ENCODE measurements at regions not wholly inside any gene's neighbourhood (a gene's known extent, or its start where the extent isn't known, plus 50 kb on each side); places are given as distances from the start of the nearest gene placed in this dataset.

GRCh38 chr16:52227851-52228250 lies 319.1 kb downstream of the TOX3 start:
- H3K36me3 Mint-ChIP-seq (ENCODE audit: low read depth): no peaks in the 10 kb centered on the region
- TF ChIP-seq, protein P1, sequence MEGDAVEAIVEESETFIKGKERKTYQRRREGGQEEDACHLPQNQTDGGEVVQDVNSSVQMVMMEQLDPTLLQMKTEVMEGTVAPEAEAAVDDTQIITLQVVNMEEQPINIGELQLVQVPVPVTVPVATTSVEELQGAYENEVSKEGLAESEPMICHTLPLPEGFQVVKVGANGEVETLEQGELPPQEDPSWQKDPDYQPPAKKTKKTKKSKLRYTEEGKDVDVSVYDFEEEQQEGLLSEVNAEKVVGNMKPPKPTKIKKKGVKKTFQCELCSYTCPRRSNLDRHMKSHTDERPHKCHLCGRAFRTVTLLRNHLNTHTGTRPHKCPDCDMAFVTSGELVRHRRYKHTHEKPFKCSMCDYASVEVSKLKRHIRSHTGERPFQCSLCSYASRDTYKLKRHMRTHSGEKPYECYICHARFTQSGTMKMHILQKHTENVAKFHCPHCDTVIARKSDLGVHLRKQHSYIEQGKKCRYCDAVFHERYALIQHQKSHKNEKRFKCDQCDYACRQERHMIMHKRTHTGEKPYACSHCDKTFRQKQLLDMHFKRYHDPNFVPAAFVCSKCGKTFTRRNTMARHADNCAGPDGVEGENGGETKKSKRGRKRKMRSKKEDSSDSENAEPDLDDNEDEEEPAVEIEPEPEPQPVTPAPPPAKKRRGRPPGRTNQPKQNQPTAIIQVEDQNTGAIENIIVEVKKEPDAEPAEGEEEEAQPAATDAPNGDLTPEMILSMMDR (IDR thresholded peaks at IDR 0.05): no peak
- H3K4me1 Mint-ChIP-seq: no peaks in the 10 kb centered on the region
- peaks cover 7% of the 10 kb centered on the region for H3K9me3 Mint-ChIP-seq
- no peak for DNase-seq
- no peak overlapping the region for H3K27ac Mint-ChIP-seq
- no peak overlapping the region for H3K4me3 Mint-ChIP-seq
- peaks cover 3% of the 10 kb centered on the region for H3K27me3 Mint-ChIP-seq (ENCODE audit: low read depth, poor library complexity)

DNA sequence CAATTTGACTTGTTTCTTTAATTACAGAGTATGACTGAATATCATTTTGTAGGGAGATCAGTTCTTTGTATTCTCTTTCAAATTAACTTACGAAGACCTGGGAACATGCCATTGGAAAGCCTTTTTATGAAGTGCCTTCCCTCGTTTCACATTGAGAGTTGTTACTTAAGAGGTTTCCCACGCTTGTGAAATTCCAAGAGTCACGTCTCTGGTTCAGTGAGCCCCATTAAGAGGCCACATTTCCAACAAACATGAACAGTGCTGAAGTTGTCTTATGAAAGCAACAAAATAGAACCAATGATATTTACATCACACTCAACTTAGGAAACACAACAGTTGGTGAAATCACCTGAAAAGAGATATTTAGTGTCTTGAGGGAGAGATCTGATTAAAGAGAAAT lies 334.1 kb downstream of the TOX3 start:
- no peaks in the 10 kb centered on the region for H3K4me1 Mint-ChIP-seq
- no peak overlapping the region for H3K27ac Mint-ChIP-seq
- no peak for DNase-seq
- H3K36me3 Mint-ChIP-seq (ENCODE audit: low read depth): no peaks in the 10 kb centered on the region
- no peak overlapping the region for H3K4me3 Mint-ChIP-seq
- TF ChIP-seq, protein P1 (IDR thresholded peaks at IDR 0.05): no peak
- no peaks in the 10 kb centered on the region for H3K9me3 Mint-ChIP-seq
- peaks cover 9% of the 10 kb centered on the region for H3K27me3 Mint-ChIP-seq (ENCODE audit: low read depth, poor library complexity)

GRCh38 chr16:52209227-52209626 lies 337.7 kb downstream of the TOX3 start:
- Mint-ChIP-seq H3K4me3 (no peak overlapping the region), H3K27me3 (ENCODE audit: low read depth, poor library complexity) (peaks cover 11% of the 10 kb centered on the region), H3K4me1 (no peaks in the 10 kb centered on the region), H3K9me3 (no peaks in the 10 kb centered on the region), H3K27ac (no peak overlapping the region), H3K36me3 (ENCODE audit: low read depth) (no peaks in the 10 kb centered on the region)
- TF ChIP-seq, protein P1 (IDR thresholded peaks at IDR 0.05): no peak
- DNase-seq: no peak

DNA sequence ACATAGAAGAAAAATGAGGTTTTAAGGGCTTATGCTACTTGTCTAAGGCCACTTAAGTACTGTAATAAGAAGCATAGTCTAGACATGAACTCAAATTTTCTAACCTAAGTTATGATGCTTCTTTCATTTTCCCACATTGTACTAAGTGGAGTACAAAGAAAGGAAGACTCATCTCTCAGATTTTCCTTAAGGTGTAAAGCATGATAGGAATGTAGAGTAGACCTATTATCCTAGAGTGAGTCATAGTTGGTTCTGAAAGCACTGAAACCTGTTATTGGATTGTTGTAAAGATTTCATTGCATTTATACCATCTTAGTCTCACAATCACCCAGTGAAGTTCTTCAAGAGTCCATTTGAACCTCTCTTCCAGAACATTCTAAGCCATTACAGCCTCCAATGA lies 343.8 kb downstream of the TOX3 start:
- TF ChIP-seq, protein P1 (IDR thresholded peaks at IDR 0.05): no peak
- Mint-ChIP-seq H3K4me1 (no peaks in the 10 kb centered on the region), H3K9me3 (no peaks in the 10 kb centered on the region), H3K27ac (no peak overlapping the region), H3K27me3 (ENCODE audit: low read depth, poor library complexity) (peaks cover 12% of the 10 kb centered on the region), H3K4me3 (no peak overlapping the region), H3K36me3 (ENCODE audit: low read depth) (no peaks in the 10 kb centered on the region)
- DNase-seq: no peak

GRCh38 chr16:52193441-52193840 lies 353.5 kb downstream of the TOX3 start:
- Mint-ChIP-seq H3K27ac (no peak overlapping the region), H3K36me3 (ENCODE audit: low read depth) (no peaks in the 10 kb centered on the region), H3K4me3 (no peak overlapping the region), H3K27me3 (ENCODE audit: low read depth, poor library complexity) (peaks cover 13% of the 10 kb centered on the region), H3K4me1 (no peaks in the 10 kb centered on the region), H3K9me3 (peaks cover 9% of the 10 kb centered on the region)
- DNase-seq: no peak
- TF ChIP-seq, protein P1 (IDR thresholded peaks at IDR 0.05): no peak

- no peak overlapping the region for H3K4me3 Mint-ChIP-seq
Measured at GRCh38 chr16:52191531-52192134, 355.3 kb downstream of the TOX3 start.

More at GRCh38 chr16:52191531-52192134, 355.3 kb downstream of the TOX3 start:
- no peaks in the 10 kb centered on the region for H3K4me1 Mint-ChIP-seq
- peak; percentile 76 for DNase-seq
- TF ChIP-seq, protein P1 (IDR thresholded peaks at IDR 0.05): peak; percentile 95
- H3K27ac Mint-ChIP-seq: no peak overlapping the region
- H3K36me3 Mint-ChIP-seq (ENCODE audit: low read depth): no peaks in the 10 kb centered on the region
- H3K9me3 Mint-ChIP-seq: peaks cover 6% of the 10 kb centered on the region
- peaks cover 15% of the 10 kb centered on the region for H3K27me3 Mint-ChIP-seq (ENCODE audit: low read depth, poor library complexity)
